H9 (cell line): ENCODE measurements at regions not wholly inside any gene's neighbourhood (a gene's known extent, or its start where the extent isn't known, plus 50 kb on each side); places are given as distances from the start of the nearest gene placed in this dataset.

Experiments
- DNase-seq: peaks from one replicate; pipeline ENCODE4 v3.0.0-alpha.2; 2017
- H2AFZ ChIP-seq: one replicate; pipeline ENCODE4 v1.6.1; 2013; ENCODE audit warnings: mild to moderate bottlenecking, low read length, control low read depth, moderate library complexity
- H2AK5ac ChIP-seq: 2 replicates; pipeline ENCODE4 v1.6.1; 2013; ENCODE audit warnings: low read length, control low read depth, mixed read lengths; ENCODE audit not compliant: insufficient read length
- H2BK120ac ChIP-seq: one replicate; pipeline ENCODE4 v1.6.1; 2013; ENCODE audit warnings: low read depth, mild to moderate bottlenecking, low read length, control low read depth, inconsistent platforms; ENCODE audit not compliant: poor library complexity, severe bottlenecking
- H2BK12ac ChIP-seq: 2 replicates; pipeline ENCODE4 v1.6.1; 2013; ENCODE audit warnings: low read length, control low read depth, mixed read lengths, low read depth; ENCODE audit not compliant: insufficient read length
- H2BK15ac ChIP-seq: 2 replicates; pipeline ENCODE4 v1.6.1; 2013; ENCODE audit warnings: low read depth, low read length, control low read depth
- H2BK20ac ChIP-seq: one replicate; pipeline ENCODE4 v1.6.1; 2013; ENCODE audit warnings: low read depth, mild to moderate bottlenecking, low read length, control low read depth, inconsistent platforms; ENCODE audit not compliant: poor library complexity, severe bottlenecking
- H2BK5ac ChIP-seq: 2 replicates; pipeline ENCODE4 v1.6.1; 2013; ENCODE audit warnings: low read length, control low read depth, mixed read lengths; ENCODE audit not compliant: insufficient read length
- H3K14ac ChIP-seq: 2 replicates; pipeline ENCODE4 v1.6.1; 2013; ENCODE audit warnings: low read length, control low read depth; ENCODE audit not compliant: insufficient read depth
- H3K18ac ChIP-seq: 2 replicates; pipeline ENCODE4 v1.6.1; 2013; ENCODE audit warnings: low read depth, mild to moderate bottlenecking, mixed read lengths, low read length, control low read depth; ENCODE audit not compliant: insufficient read length
- H3K23ac ChIP-seq: 2 replicates; pipeline ENCODE4 v1.6.1; 2013; ENCODE audit warnings: low read length, control low read depth, mixed read lengths, low read depth; ENCODE audit not compliant: insufficient read length
- H3K23me2 ChIP-seq: 2 replicates; pipeline ENCODE4 v1.6.1; 2013; ENCODE audit warnings: low read depth, mild to moderate bottlenecking, mixed read lengths, low read length, control low read depth; ENCODE audit not compliant: insufficient read length, poor library complexity, severe bottlenecking
- H3K27ac ChIP-seq: 2 replicates; pipeline ENCODE4 v1.5.1; 2013; ENCODE audit warnings: low read length, control low read depth, mixed read lengths, low read depth; ENCODE audit not compliant: insufficient read length
- H3K27me3 ChIP-seq: 2 replicates; pipeline ENCODE4 v1.6.1; 2013; ENCODE audit warnings: low read length, control low read depth, inconsistent platforms; ENCODE audit not compliant: insufficient read depth
- H3K4ac ChIP-seq: 2 replicates; pipeline ENCODE4 v1.6.1; 2013; ENCODE audit warnings: low read depth, mild to moderate bottlenecking, control low read depth, inconsistent platforms, low read length, moderate library complexity
- H3K4me1 ChIP-seq: 2 replicates; pipeline ENCODE4 v1.6.1; 2013; ENCODE audit warnings: low read length, control low read depth, inconsistent platforms; ENCODE audit not compliant: insufficient read depth
- H3K4me2 ChIP-seq: 2 replicates; pipeline ENCODE4 v1.6.1; 2013; ENCODE audit warnings: low read length, control low read depth, mixed read lengths; ENCODE audit not compliant: insufficient read length, insufficient read depth
- H3K56ac ChIP-seq: 2 replicates; pipeline ENCODE4 v1.6.1; 2013; ENCODE audit warnings: low read depth, mild to moderate bottlenecking, mixed read lengths, low read length, control low read depth; ENCODE audit not compliant: insufficient read length
- H3K79me1 ChIP-seq: 2 replicates; pipeline ENCODE4 v1.6.1; 2013; ENCODE audit warnings: low read depth, mild to moderate bottlenecking, moderate library complexity, low read length, control low read depth, inconsistent platforms; ENCODE audit not compliant: insufficient read depth, poor library complexity, severe bottlenecking
- H3K79me2 ChIP-seq: 2 replicates; pipeline ENCODE4 v1.6.1; 2013; ENCODE audit warnings: low read length, control low read depth, inconsistent platforms; ENCODE audit not compliant: insufficient read depth
- H3K9ac ChIP-seq: 2 replicates; pipeline ENCODE4 v1.6.1; 2013; ENCODE audit warnings: low read length, control low read depth, mixed read lengths; ENCODE audit not compliant: insufficient read length; ENCODE audit errors: extremely low read depth
- H3K9me3 ChIP-seq: one replicate; pipeline ENCODE4 v1.6.1; 2013; ENCODE audit warnings: low read depth, low read length, inconsistent platforms; ENCODE audit not compliant: control insufficient read depth
- H3T11ph ChIP-seq: one replicate; pipeline ENCODE4 v1.6.1; 2013; ENCODE audit warnings: mild to moderate bottlenecking, low read length, control low read depth, inconsistent platforms
- H4K20me1 ChIP-seq: one replicate; pipeline ENCODE4 v1.6.1; 2013; ENCODE audit not compliant: control insufficient read depth, insufficient read length, insufficient read depth
- H4K5ac ChIP-seq: 2 replicates; pipeline ENCODE4 v1.6.1; 2013; ENCODE audit warnings: low read depth, mild to moderate bottlenecking, mixed read lengths, low read length, control low read depth; ENCODE audit not compliant: insufficient read length
- H4K8ac ChIP-seq: replicated peaks from 2 replicates; pipeline ENCODE4 v1.6.1; 2013; ENCODE audit warnings: low read length, control low read depth, mixed read lengths, low read depth; ENCODE audit not compliant: insufficient read length
- H4K91ac ChIP-seq: 2 replicates; pipeline ENCODE4 v1.6.1; 2013; ENCODE audit warnings: low read depth, mild to moderate bottlenecking, moderate library complexity, mixed read lengths, low read length, control low read depth; ENCODE audit not compliant: insufficient read length
- H3K27ac Mint-ChIP-seq, 3 experiments: 2 replicates in 2 of 3; 3 replicates in 1 of 3; pipeline ENCODE4 v1.8.0; 2020 to 2021; ENCODE audit warnings: mixed read lengths in 3 of 3, mild to moderate bottlenecking in 1 of 3, moderate library complexity in 1 of 3
- H3K27me3 Mint-ChIP-seq: 2 replicates; pipeline ENCODE4 v1.8.0; 2021; ENCODE audit warnings: low read depth, mild to moderate bottlenecking, moderate library complexity, mixed read lengths
- H3K36me3 Mint-ChIP-seq, 3 experiments: 2 replicates in 2 of 3; 3 replicates in 1 of 3; pipeline ENCODE4 v1.8.0; 2020 to 2021; ENCODE audit warnings: low read depth in 3 of 3, mixed read lengths in 3 of 3; ENCODE audit not compliant: insufficient read depth in 1 of 3
- H3K4me1 Mint-ChIP-seq, 2 experiments: 2 replicates each; pipeline ENCODE4 v1.8.0; 2020; ENCODE audit warnings: mixed read lengths in 2 of 2
- H3K4me3 Mint-ChIP-seq, 2 experiments: 2 replicates in 1 of 2; 3 replicates in 1 of 2; pipeline ENCODE4 v1.8.0; 2020 to 2021; ENCODE audit warnings: mild to moderate bottlenecking in 2 of 2, mixed read lengths in 2 of 2, moderate library complexity in 1 of 2
- H3K9me3 Mint-ChIP-seq, 2 experiments: 2 replicates in 1 of 2; 3 replicates in 1 of 2; pipeline ENCODE4 v1.8.0; 2020; ENCODE audit warnings: mild to moderate bottlenecking in 2 of 2, mixed read lengths in 2 of 2, moderate library complexity in 1 of 2
- WGBS: extraction: QIAGEN DNeasy Blood & Tissue Kit; methylation state at CpG from one replicate; pipeline ENCODE4 v1.1.7; 2013; ENCODE audit warnings: missing lambda C conversion rate, low lambda C conversion rate, mixed read lengths; ENCODE audit not compliant: insufficient read length; ENCODE audit errors: extremely low coverage; 5-methylcytosine and 5-hydroxymethylcytosine counted together
- TF ChIP-seq, protein P1 (sequence below): fragments of 200-600 bp; sonication (generic); conservative IDR thresholded peaks from 3 replicates; pipeline ENCODE4 v1.8.0; 2021; ENCODE audit warnings: antibody characterized with exemption, mild to moderate bottlenecking

DNA sequence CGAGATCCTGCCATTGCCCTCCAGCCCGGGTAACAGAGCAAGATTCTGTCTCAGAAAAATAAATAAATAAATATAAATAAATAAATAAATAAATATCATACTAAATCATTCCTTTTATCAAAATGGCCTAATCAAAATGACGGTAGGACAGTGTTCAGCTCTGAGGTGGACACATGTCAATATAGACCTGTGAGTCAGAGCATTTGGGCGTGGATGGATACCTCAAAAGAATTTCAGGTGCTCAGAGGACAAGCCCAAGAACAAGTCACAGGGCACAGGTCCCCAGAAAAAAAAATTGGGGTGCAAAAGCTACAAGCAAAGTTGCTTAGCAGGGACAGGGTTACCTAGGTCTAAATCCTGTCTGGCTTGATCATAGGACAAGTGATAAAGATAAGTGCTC, 204.7 kb upstream of the HS3ST1 start:
- no peaks in the 10 kb centered on the region for H3K4me1 ChIP-seq
- WGBS, result no CpG with 5 or more reads among the region's 4 CpGs
- Mint-ChIP-seq H3K4me3 (no peak overlapping the region), H3K27ac (no peak overlapping the region), H3K9me3 (peaks cover under 1 to 6% of the 10 kb centered on the region in 2 experiments; a peak in 3 of 5 replicates), H3K36me3 (peaks cover 0 to under 1% (median 0%) of the 10 kb centered on the region in 3 experiments; a peak in 2 of 7 replicates), H3K27me3 (no peaks in the 10 kb centered on the region), H3K4me1 (peaks cover 10 to 14% of the 10 kb centered on the region in 2 experiments)
- H4K5ac ChIP-seq, result no peak overlapping the region
- H3K27ac ChIP-seq, result no peak overlapping the region
- no peak overlapping the region for H3T11ph ChIP-seq
- H3K9ac ChIP-seq, result no peak overlapping the region
- TF ChIP-seq, protein P1, sequence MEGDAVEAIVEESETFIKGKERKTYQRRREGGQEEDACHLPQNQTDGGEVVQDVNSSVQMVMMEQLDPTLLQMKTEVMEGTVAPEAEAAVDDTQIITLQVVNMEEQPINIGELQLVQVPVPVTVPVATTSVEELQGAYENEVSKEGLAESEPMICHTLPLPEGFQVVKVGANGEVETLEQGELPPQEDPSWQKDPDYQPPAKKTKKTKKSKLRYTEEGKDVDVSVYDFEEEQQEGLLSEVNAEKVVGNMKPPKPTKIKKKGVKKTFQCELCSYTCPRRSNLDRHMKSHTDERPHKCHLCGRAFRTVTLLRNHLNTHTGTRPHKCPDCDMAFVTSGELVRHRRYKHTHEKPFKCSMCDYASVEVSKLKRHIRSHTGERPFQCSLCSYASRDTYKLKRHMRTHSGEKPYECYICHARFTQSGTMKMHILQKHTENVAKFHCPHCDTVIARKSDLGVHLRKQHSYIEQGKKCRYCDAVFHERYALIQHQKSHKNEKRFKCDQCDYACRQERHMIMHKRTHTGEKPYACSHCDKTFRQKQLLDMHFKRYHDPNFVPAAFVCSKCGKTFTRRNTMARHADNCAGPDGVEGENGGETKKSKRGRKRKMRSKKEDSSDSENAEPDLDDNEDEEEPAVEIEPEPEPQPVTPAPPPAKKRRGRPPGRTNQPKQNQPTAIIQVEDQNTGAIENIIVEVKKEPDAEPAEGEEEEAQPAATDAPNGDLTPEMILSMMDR, result no peak
- no peak overlapping the region for H3K23ac ChIP-seq
- no peaks in the 10 kb centered on the region for H3K23me2 ChIP-seq
- H3K9me3 ChIP-seq, result no peaks in the 10 kb centered on the region
- H3K79me1 ChIP-seq, result no peaks in the 10 kb centered on the region
- H2AFZ ChIP-seq, result no peak overlapping the region
- H3K4me2 ChIP-seq, result no peak overlapping the region
- no peak overlapping the region for H2AK5ac ChIP-seq
- H3K14ac ChIP-seq, result no peak overlapping the region
- H3K79me2 ChIP-seq, result no peaks in the 10 kb centered on the region
- H3K56ac ChIP-seq, result no peak overlapping the region
- H3K18ac ChIP-seq, result no peak overlapping the region
- H4K20me1 ChIP-seq, result no peaks in the 10 kb centered on the region
- no peak overlapping the region for H4K8ac ChIP-seq
- no peaks in the 10 kb centered on the region for H3K27me3 ChIP-seq
- H2BK120ac ChIP-seq, result no peak overlapping the region
- no peak overlapping the region for H3K4ac ChIP-seq
- H2BK20ac ChIP-seq, result no peak overlapping the region
- H2BK5ac ChIP-seq, result no peak overlapping the region
- no peak overlapping the region for H4K91ac ChIP-seq
- H2BK12ac ChIP-seq, result no peak overlapping the region
- DNase-seq, result no peak
- no peak overlapping the region for H2BK15ac ChIP-seq
